HEK293T (cell line): ENCODE measurements at regions not wholly inside any gene's neighbourhood (a gene's known extent, or its start where the extent isn't known, plus 50 kb on each side); places are given as distances from the start of the nearest gene placed in this dataset.

Source experiments
- CTCF ChIA-PET: fragments of 350-600 bp; formaldehyde crosslinking; extraction: SDS; loops from one replicate; lab custom pipeline; 2021; ENCODE audit warnings: antibody characterized with exemption, inconsistent platforms; lab: Yijun Ruan, JAX
- POLR2A ChIA-PET: fragments of 350-600 bp; formaldehyde crosslinking; extraction: SDS; loops from one replicate; lab custom pipeline; 2020; ENCODE audit warnings: antibody characterized with exemption, inconsistent platforms; lab: Yijun Ruan, JAX
- DNase-seq: peaks from one replicate; pipeline ENCODE4 v3.0.0; 2012; ENCODE audit warnings: mixed read lengths; ENCODE audit errors: extremely low spot score
- ARNT ChIP-seq: fragments of 450-650 bp; IDR thresholded peaks from 2 replicates; pipeline ENCODE4 v1.6.1; 2017; ENCODE audit warnings: mild to moderate bottlenecking
- BHLHE40 ChIP-seq: fragments of 450-650 bp; IDR thresholded peaks from 2 replicates; pipeline ENCODE4 v1.6.1; 2016; ENCODE audit warnings: mild to moderate bottlenecking, moderate library complexity, borderline replicate concordance
- CTBP1 ChIP-seq: fragments of 450-650 bp; IDR thresholded peaks from 2 replicates; pipeline ENCODE4 v1.6.1; 2016; ENCODE audit warnings: borderline replicate concordance
- ELF4 ChIP-seq: fragments of 450-650 bp; IDR thresholded peaks from 2 replicates; pipeline ENCODE4 v1.6.1; 2017; ENCODE audit warnings: antibody characterized with exemption
- FOXA1 ChIP-seq: fragments of 450-650 bp; IDR thresholded peaks from 2 replicates; pipeline ENCODE4 v1.6.1; 2016; ENCODE audit warnings: mild to moderate bottlenecking
- FOXK2 ChIP-seq: fragments of 450-650 bp; IDR thresholded peaks from 2 replicates; pipeline ENCODE4 v1.6.1; 2016; ENCODE audit warnings: mild to moderate bottlenecking
- FOXM1 ChIP-seq: fragments of 450-650 bp; IDR thresholded peaks from 2 replicates; pipeline ENCODE4 v1.6.1; 2017; ENCODE audit warnings: mild to moderate bottlenecking, borderline replicate concordance
- HDGF ChIP-seq: fragments of 450-650 bp; IDR thresholded peaks from 2 replicates; pipeline ENCODE4 v1.6.1; 2017; ENCODE audit warnings: antibody characterized with exemption, borderline replicate concordance
- L3MBTL2 ChIP-seq: fragments of 450-650 bp; conservative IDR thresholded peaks from 2 replicates; pipeline ENCODE4 v1.6.1; 2016; ENCODE audit warnings: mild to moderate bottlenecking
- LEF1 ChIP-seq: fragments of 450-650 bp; IDR thresholded peaks from 2 replicates; pipeline ENCODE4 v1.6.1; 2017; ENCODE audit warnings: mild to moderate bottlenecking, borderline replicate concordance
- NFRKB ChIP-seq: fragments of 450-650 bp; IDR thresholded peaks from 2 replicates; pipeline ENCODE4 v1.6.1; 2016; ENCODE audit warnings: mild to moderate bottlenecking, moderate library complexity
- PKNOX1 ChIP-seq: fragments of 450-650 bp; IDR thresholded peaks from 2 replicates; pipeline ENCODE4 v1.6.1; 2016
- SP1 ChIP-seq: fragments of 450-650 bp; IDR thresholded peaks from 2 replicates; pipeline ENCODE4 v1.6.1; 2017
- SUZ12 ChIP-seq: fragments of 450-650 bp; IDR thresholded peaks from 2 replicates; pipeline ENCODE4 v1.6.1; 2016; ENCODE audit warnings: mild to moderate bottlenecking
- TARDBP ChIP-seq: fragments of 450-650 bp; IDR thresholded peaks from 2 replicates; pipeline ENCODE4 v1.6.1; 2016
- ZNF384 ChIP-seq: fragments of 450-650 bp; IDR thresholded peaks from 2 replicates; pipeline ENCODE4 v1.6.1; 2016

- ChIA-PET POLR2A (no interaction called here), CTCF (no interaction called here)
- no peak for DNase-seq
- TF ChIP-seq HDGF (no peak), SUZ12 (no peak), FOXM1 (no peak), ELF4 (no peak), FOXA1 (no peak), TARDBP (no peak), BHLHE40 (no peak), FOXK2 (no peak), SP1 (no peak), ZNF384 (no peak), L3MBTL2 (no peak)
Measured at GRCh38 chr1:88117597-88117996, 566.5 kb upstream of the PKN2 start.

- CTCF ChIA-PET, result interaction anchor here (0.6 kb wide), 1 partner anchor 164 kb away, joined by 3 read pairs; no protein-coding TSS in a partner anchor
- POLR2A ChIA-PET, result no interaction called here
Measured at GRCh38 chr1:88118176-88118845, 565.8 kb upstream of the PKN2 start.

GRCh38 chr1:88124614-88125013 is 559.5 kb upstream of the PKN2 start:
- TF ChIP-seq FOXK2 (no peak), NFRKB (no peak), SP1 (no peak), FOXA1 (no peak), TARDBP (no peak), HDGF (no peak), FOXM1 (no peak), CTBP1 (no peak), ARNT (no peak)
- ChIA-PET CTCF (no interaction called here), POLR2A (no interaction called here)
- DNase-seq, result no peak

More at GRCh38 chr1:88118176-88118845, 565.8 kb upstream of the PKN2 start:
- DNase-seq, result no peak
- no peak for TF ChIP-seq L3MBTL2
- no peak for TF ChIP-seq LEF1
- TF ChIP-seq HDGF, result no peak
- TF ChIP-seq ARNT, result no peak
- TF ChIP-seq PKNOX1, result no peak
- TF ChIP-seq BHLHE40, result no peak
- no peak for TF ChIP-seq FOXK2
- no peak for TF ChIP-seq CTBP1
- TF ChIP-seq SP1, result no peak
- TF ChIP-seq SUZ12, result no peak

- DNase-seq, result no peak
- ChIA-PET CTCF (no interaction called here), POLR2A (no interaction called here)
- no peak for TF ChIP-seq SUZ12
- no peak for TF ChIP-seq FOXM1
- no peak for TF ChIP-seq HDGF
- no peak for TF ChIP-seq L3MBTL2
Measured at GRCh38 chr1:88126467-88126866, 557.6 kb upstream of the PKN2 start.

- CTCF ChIA-PET, result no interaction called here
- POLR2A ChIA-PET, result no interaction called here
- TF ChIP-seq FOXM1, result no peak
- TF ChIP-seq SUZ12, result no peak
- no peak for TF ChIP-seq LEF1
- no peak for TF ChIP-seq L3MBTL2
- no peak for TF ChIP-seq FOXK2
- no peak for TF ChIP-seq ELF4
- TF ChIP-seq BHLHE40, result no peak
- TF ChIP-seq ZNF384, result no peak
- no peak for TF ChIP-seq FOXA1
- TF ChIP-seq PKNOX1, result no peak
- no peak for TF ChIP-seq TARDBP
- no peak for TF ChIP-seq ARNT
- no peak for TF ChIP-seq NFRKB
- TF ChIP-seq SP1, result no peak
- TF ChIP-seq HDGF, result no peak
- TF ChIP-seq CTBP1, result no peak
- no peak for DNase-seq
Measured at GRCh38 chr1:88133991-88134390, 550.1 kb upstream of the PKN2 start.

- TF ChIP-seq ARNT (no peak), LEF1 (no peak), NFRKB (no peak), ELF4 (no peak), BHLHE40 (no peak), SUZ12 (no peak), FOXM1 (no peak), TARDBP (no peak), HDGF (no peak), L3MBTL2 (no peak), FOXK2 (no peak), CTBP1 (no peak), SP1 (no peak), ZNF384 (no peak), PKNOX1 (no peak), FOXA1 (no peak)
- CTCF ChIA-PET, result interaction anchor here (0.7 kb wide), 1 partner anchor 648 kb away, joined by 3 read pairs; no protein-coding TSS in a partner anchor
- DNase-seq, result no peak
- POLR2A ChIA-PET, result no interaction called here
Measured at GRCh38 chr1:88134983-88135921, 548.8 kb upstream of the PKN2 start.
